Adrenal gland (tissue), 9 donors: ENCODE measurements at regions not wholly inside any gene's neighbourhood (a gene's known extent, or its start where the extent isn't known, plus 50 kb on each side); places are given as distances from the start of the nearest gene placed in this dataset.

Experiments
- DNase-seq, 7 donors: peaks; one replicate each; pipeline ENCODE4 v3.0.0-alpha.2; 2019 to 2020
- H3K27ac ChIP-seq, 5 donors: fragments of 200-600 bp; sonication (generic) in 4 of 5; 1 replicate in 3 of 5; 2 replicates in 2 of 5; pipeline versions ENCODE4 v1.5.1 to v1.8.0; 2016 to 2020; ENCODE audit warnings: mild to moderate bottlenecking in 1 of 5
- H3K27me3 ChIP-seq: fragments of 200-600 bp; 2 replicates; pipeline ENCODE4 v1.8.0; 2021
- H3K36me3 ChIP-seq, 2 donors: fragments of 200-600 bp; replicated peaks in 1 of 2; 1 replicate in 1 of 2; 2 replicates in 1 of 2; pipeline versions ENCODE4 v1.5.1 to v1.8.0; 2018 to 2022
- H3K4me1 ChIP-seq, 2 donors: fragments of 200-600 bp; replicated peaks in 1 of 2; 1 replicate in 1 of 2; 2 replicates in 1 of 2; pipeline versions ENCODE4 v1.5.1 to v1.8.0; 2018 to 2021
- H3K4me3 ChIP-seq, 4 donors: fragments of 200-600 bp; sonication (generic) in 3 of 4; one replicate each; pipeline ENCODE4 v1.5.1; 2016 to 2018
- H3K9me3 ChIP-seq, 3 donors: fragments of 200-600 bp; sonication (generic) in 1 of 3; replicated peaks in 1 of 3; 1 replicate in 2 of 3; 2 replicates in 1 of 3; pipeline versions ENCODE4 v1.5.1 to v1.8.0; 2016 to 2021
- CTCF ChIP-seq, 6 experiments: fragments of 450-650 bp in 4 of 6; fragments of 200-600 bp in 2 of 6; sonication (generic) in 1 of 6; IDR thresholded peaks; 1 replicate in 5 of 6; 2 replicates in 1 of 6; pipeline versions ENCODE4 v1.5.1 to v1.8.0; 2016 to 2021; ENCODE audit warnings: antibody characterized with exemption in 6 of 6, mild to moderate bottlenecking in 2 of 6, moderate library complexity in 1 of 6
- POLR2A ChIP-seq, 2 donors: fragments of 450-650 bp; IDR thresholded peaks; one replicate each; pipeline ENCODE4 v1.6.1; 2017; ENCODE audit warnings: antibody characterized with exemption in 2 of 2, mild to moderate bottlenecking in 2 of 2, moderate library complexity in 1 of 2
- WGBS, 4 donors: extraction: QIAGEN DNeasy Blood & Tissue Kit in 2 of 4; methylation state at CpG; one replicate each; pipeline versions ENCODE4 v1.1.5 to v1.1.7; 2013 to 2017; 5-methylcytosine and 5-hydroxymethylcytosine counted together
- intact Hi-C, 2 donors: fragments of 100-400 bp; cut with DNase I; formaldehyde crosslinking; loops; one replicate each; pipeline versions ENCODE4 v1.14.1 to v1.15.0; 2022 to 2023
- donor health status: healthy with polysubstance abuse.
- donor health status: Bipolar disorder and iron deficiency.
- donor health status: DM: yes; HTN: yes; CAD: no.
- donor health status: DM: no; HTN: no; CAD: no.
- donor health status: DM: no; HTN: no; CAD: no.

GRCh38 chr12:130086248-130086647, 76.0 kb upstream of the FZD10 start:
- intact Hi-C loops: no loop called here

DNA sequence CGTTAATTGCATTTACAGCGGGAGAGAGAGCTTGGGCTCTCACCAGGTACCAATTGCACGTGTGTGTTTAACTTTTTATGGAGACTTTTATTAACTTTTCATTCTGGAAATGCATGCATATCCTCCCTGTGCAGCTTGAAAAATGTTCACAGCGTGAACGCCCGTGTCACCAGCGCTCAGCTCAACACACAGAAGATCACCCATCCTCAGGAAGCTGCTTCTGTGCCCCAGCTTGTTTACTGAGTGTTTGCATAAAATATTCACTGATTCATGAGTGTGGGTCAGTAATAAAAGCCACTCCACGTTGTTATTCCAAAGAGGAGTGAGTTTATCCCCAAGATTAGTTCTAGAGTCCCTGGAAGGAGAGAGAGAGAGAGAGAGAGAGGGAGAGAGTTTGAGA, 75.5 kb upstream of the FZD10 start:
- no peaks in the 10 kb centered on the region for H3K36me3 ChIP-seq
- no peak overlapping the region for H3K4me3 ChIP-seq
- 37 to 63% (median 52%) methylated on average over 7 to 8 of the region's 8 CpGs for WGBS, 4 donors
- H3K4me1 ChIP-seq: no peaks in the 10 kb centered on the region
- H3K27ac ChIP-seq: no peak overlapping the region
- H3K9me3 ChIP-seq: no peaks in the 10 kb centered on the region
- TF ChIP-seq CTCF (IDR thresholded peaks at IDR 0.05) (no peak), POLR2A (IDR thresholded peaks at IDR 0.05) (no peak)
- no peaks in the 10 kb centered on the region for H3K27me3 ChIP-seq
- no peak for DNase-seq
- intact Hi-C loops: no loop called here

More at GRCh38 chr12:130086248-130086647, 76.0 kb upstream of the FZD10 start:
- Histone ChIP-seq H3K9me3 (no peaks in the 10 kb centered on the region), H3K36me3 (no peaks in the 10 kb centered on the region), H3K4me1 (no peaks in the 10 kb centered on the region), H3K4me3 (no peak overlapping the region), H3K27ac (no peak overlapping the region), H3K27me3 (no peaks in the 10 kb centered on the region)
- WGBS, 4 donors: 26 to 38% (median 35%) methylated on average over 11 of the region's 11 CpGs
- DNase-seq: no peak
- TF ChIP-seq POLR2A (IDR thresholded peaks at IDR 0.05): no peak
- no peak for TF ChIP-seq CTCF (IDR thresholded peaks at IDR 0.05)

DNA sequence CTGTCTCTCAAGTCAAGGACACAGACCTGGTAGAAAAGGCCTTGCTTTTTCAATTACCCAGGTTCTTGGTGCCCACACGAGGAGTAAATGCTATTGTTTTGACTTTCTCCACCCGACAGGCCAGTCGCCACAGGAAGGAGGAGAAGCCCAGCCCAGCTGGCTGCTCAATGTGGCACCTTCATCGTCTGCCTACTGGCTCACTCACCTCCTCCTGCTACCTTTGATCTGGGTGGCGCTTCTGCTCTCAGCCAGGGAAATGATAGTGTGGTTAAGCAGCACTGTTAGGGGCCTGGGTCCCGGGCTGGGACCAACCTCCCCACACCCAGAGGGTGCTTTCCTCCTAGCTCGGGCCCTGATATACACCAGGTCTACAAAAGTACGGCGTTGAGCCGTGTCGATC, 75.0 kb upstream of the FZD10 start:
- Histone ChIP-seq H3K27me3 (no peaks in the 10 kb centered on the region), H3K4me3 (no peak overlapping the region), H3K9me3 (no peaks in the 10 kb centered on the region), H3K4me1 (no peaks in the 10 kb centered on the region), H3K36me3 (no peaks in the 10 kb centered on the region), H3K27ac (no peak overlapping the region)
- DNase-seq: no peak
- intact Hi-C loops: no loop called here
- TF ChIP-seq POLR2A (IDR thresholded peaks at IDR 0.05): no peak
- TF ChIP-seq CTCF (IDR thresholded peaks at IDR 0.05): no peak
- WGBS, 4 donors: 57 to 83% (median 74%) methylated on average over 7 to 11 of the region's 11 CpGs

GRCh38 chr12:130088504-130088903, 73.8 kb upstream of the FZD10 start:
- Histone ChIP-seq H3K27me3 (no peaks in the 10 kb centered on the region), H3K4me1 (no peaks in the 10 kb centered on the region), H3K36me3 (no peaks in the 10 kb centered on the region), H3K9me3 (no peaks in the 10 kb centered on the region), H3K4me3 (no peak overlapping the region), H3K27ac (no peak overlapping the region)
- DNase-seq: no peak
- TF ChIP-seq POLR2A (IDR thresholded peaks at IDR 0.05) (no peak), CTCF (IDR thresholded peaks at IDR 0.05) (no peak)
- intact Hi-C loops: no loop called here
- 45 to 62% (median 50%) methylated on average over 10 to 11 of the region's 11 CpGs for WGBS, 4 donors
